HEK293T (cell line): ENCODE measurements at regions not wholly inside any gene's neighbourhood (a gene's known extent, or its start where the extent isn't known, plus 50 kb on each side); places are given as distances from the start of the nearest gene placed in this dataset.

ENCODE experiments used
- CTCF ChIA-PET: fragments of 350-600 bp; formaldehyde crosslinking; extraction: SDS; loops from one replicate; lab custom pipeline; 2021; ENCODE audit warnings: antibody characterized with exemption, inconsistent platforms; lab: Yijun Ruan, JAX
- POLR2A ChIA-PET: fragments of 350-600 bp; formaldehyde crosslinking; extraction: SDS; loops from one replicate; lab custom pipeline; 2020; ENCODE audit warnings: antibody characterized with exemption, inconsistent platforms; lab: Yijun Ruan, JAX
- DNase-seq: peaks from one replicate; pipeline ENCODE4 v3.0.0; 2012; ENCODE audit warnings: mixed read lengths; ENCODE audit errors: extremely low spot score
- ARNT ChIP-seq: fragments of 450-650 bp; IDR thresholded peaks from 2 replicates; pipeline ENCODE4 v1.6.1; 2017; ENCODE audit warnings: mild to moderate bottlenecking
- BHLHE40 ChIP-seq: fragments of 450-650 bp; IDR thresholded peaks from 2 replicates; pipeline ENCODE4 v1.6.1; 2016; ENCODE audit warnings: mild to moderate bottlenecking, moderate library complexity, borderline replicate concordance
- CTBP1 ChIP-seq: fragments of 450-650 bp; IDR thresholded peaks from 2 replicates; pipeline ENCODE4 v1.6.1; 2016; ENCODE audit warnings: borderline replicate concordance
- ELF4 ChIP-seq: fragments of 450-650 bp; IDR thresholded peaks from 2 replicates; pipeline ENCODE4 v1.6.1; 2017; ENCODE audit warnings: antibody characterized with exemption
- FOXA1 ChIP-seq: fragments of 450-650 bp; IDR thresholded peaks from 2 replicates; pipeline ENCODE4 v1.6.1; 2016; ENCODE audit warnings: mild to moderate bottlenecking
- FOXK2 ChIP-seq: fragments of 450-650 bp; IDR thresholded peaks from 2 replicates; pipeline ENCODE4 v1.6.1; 2016; ENCODE audit warnings: mild to moderate bottlenecking
- FOXM1 ChIP-seq: fragments of 450-650 bp; IDR thresholded peaks from 2 replicates; pipeline ENCODE4 v1.6.1; 2017; ENCODE audit warnings: mild to moderate bottlenecking, borderline replicate concordance
- HDGF ChIP-seq: fragments of 450-650 bp; IDR thresholded peaks from 2 replicates; pipeline ENCODE4 v1.6.1; 2017; ENCODE audit warnings: antibody characterized with exemption, borderline replicate concordance
- L3MBTL2 ChIP-seq: fragments of 450-650 bp; conservative IDR thresholded peaks from 2 replicates; pipeline ENCODE4 v1.6.1; 2016; ENCODE audit warnings: mild to moderate bottlenecking
- LEF1 ChIP-seq: fragments of 450-650 bp; IDR thresholded peaks from 2 replicates; pipeline ENCODE4 v1.6.1; 2017; ENCODE audit warnings: mild to moderate bottlenecking, borderline replicate concordance
- NFRKB ChIP-seq: fragments of 450-650 bp; IDR thresholded peaks from 2 replicates; pipeline ENCODE4 v1.6.1; 2016; ENCODE audit warnings: mild to moderate bottlenecking, moderate library complexity
- SP1 ChIP-seq: fragments of 450-650 bp; IDR thresholded peaks from 2 replicates; pipeline ENCODE4 v1.6.1; 2017
- SUZ12 ChIP-seq: fragments of 450-650 bp; IDR thresholded peaks from 2 replicates; pipeline ENCODE4 v1.6.1; 2016; ENCODE audit warnings: mild to moderate bottlenecking
- TARDBP ChIP-seq: fragments of 450-650 bp; IDR thresholded peaks from 2 replicates; pipeline ENCODE4 v1.6.1; 2016
- ZNF384 ChIP-seq: fragments of 450-650 bp; IDR thresholded peaks from 2 replicates; pipeline ENCODE4 v1.6.1; 2016
- TF ChIP-seq, protein P1 (sequence below): fragments of 450-650 bp; IDR thresholded peaks from 2 replicates; pipeline ENCODE4 v1.6.1; 2016

DNA sequence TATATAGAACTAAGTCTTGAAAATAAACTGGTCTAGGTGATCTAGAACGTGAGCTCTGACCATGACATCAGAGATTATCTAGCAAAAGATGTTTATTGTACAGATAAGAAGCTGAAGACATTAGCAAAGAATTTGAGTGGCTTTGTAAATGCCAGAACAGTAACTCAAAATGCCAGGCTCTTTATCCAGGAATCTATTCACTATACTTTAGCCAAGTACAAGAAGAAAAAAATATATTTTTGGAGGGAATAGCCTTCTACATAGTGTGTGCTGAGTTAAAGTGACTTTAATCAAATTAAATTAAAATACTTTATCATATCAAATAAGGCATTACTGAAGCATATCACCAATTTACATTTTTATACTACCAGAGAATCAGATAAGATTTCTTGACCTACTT, 132.6 kb upstream of the ITGA1 start:
- TF ChIP-seq TARDBP, result no peak
- TF ChIP-seq L3MBTL2, result no peak
- TF ChIP-seq SP1, result no peak
- no peak for TF ChIP-seq FOXM1
- no peak for TF ChIP-seq ELF4
- TF ChIP-seq FOXK2, result no peak
- no peak for TF ChIP-seq ARNT
- no peak for TF ChIP-seq HDGF
- no peak for TF ChIP-seq ZNF384
- no peak for TF ChIP-seq LEF1
- no peak for TF ChIP-seq SUZ12
- no peak for TF ChIP-seq CTBP1
- no peak for TF ChIP-seq NFRKB
- DNase-seq, result no peak
- ChIA-PET CTCF (no interaction called here), POLR2A (no interaction called here)

DNA sequence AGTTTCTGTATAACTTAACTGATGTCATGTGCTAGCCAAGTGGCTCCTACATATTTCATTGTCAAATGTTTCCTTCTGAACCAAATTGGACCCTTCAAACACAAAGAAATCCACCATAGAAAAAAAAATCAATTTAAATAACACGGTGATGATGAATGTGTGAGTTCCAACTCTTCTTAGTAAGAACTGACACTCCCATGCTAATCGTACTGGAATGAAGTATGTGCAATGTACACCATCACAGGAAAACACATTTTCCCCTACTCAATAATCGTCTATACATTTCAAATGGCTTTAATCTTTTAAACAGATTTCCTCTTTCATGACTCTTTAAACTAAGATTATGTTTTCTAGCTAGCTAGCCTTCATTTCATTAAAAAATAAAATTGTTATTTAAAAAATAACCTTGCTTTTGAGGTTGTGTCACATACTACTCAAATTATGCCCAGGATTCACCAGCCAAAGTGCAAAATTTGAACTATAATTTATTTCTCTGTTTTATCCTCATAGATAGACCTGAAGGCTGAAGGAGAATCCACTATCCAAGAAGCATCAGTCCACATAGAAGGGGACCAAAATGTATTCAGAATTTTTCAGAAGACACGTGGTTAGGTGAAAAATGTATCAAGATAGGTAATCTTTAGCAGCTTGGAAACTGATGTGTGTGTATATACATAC, 131.0 kb upstream of the ITGA1 start:
- no peak for DNase-seq

DNA sequence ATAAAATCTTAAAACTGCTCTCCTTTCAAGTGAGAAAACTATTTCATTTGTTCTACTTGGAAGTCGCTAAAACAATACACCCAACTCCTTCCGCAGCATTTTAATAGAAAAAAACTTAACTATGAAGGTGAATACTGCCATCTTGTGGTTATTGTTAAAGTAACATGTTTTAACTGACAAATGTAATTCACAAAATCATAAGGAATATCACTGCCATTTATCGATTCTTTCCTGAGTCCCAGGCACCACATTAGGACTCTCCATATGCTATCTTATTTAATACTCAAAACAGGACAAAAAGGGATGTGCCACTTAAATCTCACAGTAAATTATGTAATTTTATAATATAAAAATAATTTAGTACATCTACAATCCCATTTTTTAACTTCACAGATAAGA, 130.5 kb upstream of the ITGA1 start:
- no peak for TF ChIP-seq NFRKB
- TF ChIP-seq ELF4, result no peak
- no peak for TF ChIP-seq CTBP1
- TF ChIP-seq, protein P1, sequence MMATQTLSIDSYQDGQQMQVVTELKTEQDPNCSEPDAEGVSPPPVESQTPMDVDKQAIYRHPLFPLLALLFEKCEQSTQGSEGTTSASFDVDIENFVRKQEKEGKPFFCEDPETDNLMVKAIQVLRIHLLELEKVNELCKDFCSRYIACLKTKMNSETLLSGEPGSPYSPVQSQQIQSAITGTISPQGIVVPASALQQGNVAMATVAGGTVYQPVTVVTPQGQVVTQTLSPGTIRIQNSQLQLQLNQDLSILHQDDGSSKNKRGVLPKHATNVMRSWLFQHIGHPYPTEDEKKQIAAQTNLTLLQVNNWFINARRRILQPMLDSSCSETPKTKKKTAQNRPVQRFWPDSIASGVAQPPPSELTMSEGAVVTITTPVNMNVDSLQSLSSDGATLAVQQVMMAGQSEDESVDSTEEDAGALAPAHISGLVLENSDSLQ, result no peak
- no peak for TF ChIP-seq FOXA1
- no peak for TF ChIP-seq FOXK2
- TF ChIP-seq ZNF384, result no peak
- TF ChIP-seq FOXM1, result no peak
- no peak for TF ChIP-seq L3MBTL2
- ChIA-PET CTCF (interaction anchor here (1.1 kb wide), 1 partner anchor 9 kb away, joined by 4 read pairs; no protein-coding TSS in a partner anchor), POLR2A (no interaction called here)
- DNase-seq, result peak; percentile 22

More for the DNA sequence above, 131.0 kb upstream of the ITGA1 start:
- TF ChIP-seq ELF4 (no peak), FOXM1 (no peak), SUZ12 (no peak), HDGF (no peak), NFRKB (no peak), ARNT (no peak), TARDBP (no peak), CTBP1 (no peak)
- CTCF ChIA-PET, result no interaction called here
- POLR2A ChIA-PET, result no interaction called here

DNA sequence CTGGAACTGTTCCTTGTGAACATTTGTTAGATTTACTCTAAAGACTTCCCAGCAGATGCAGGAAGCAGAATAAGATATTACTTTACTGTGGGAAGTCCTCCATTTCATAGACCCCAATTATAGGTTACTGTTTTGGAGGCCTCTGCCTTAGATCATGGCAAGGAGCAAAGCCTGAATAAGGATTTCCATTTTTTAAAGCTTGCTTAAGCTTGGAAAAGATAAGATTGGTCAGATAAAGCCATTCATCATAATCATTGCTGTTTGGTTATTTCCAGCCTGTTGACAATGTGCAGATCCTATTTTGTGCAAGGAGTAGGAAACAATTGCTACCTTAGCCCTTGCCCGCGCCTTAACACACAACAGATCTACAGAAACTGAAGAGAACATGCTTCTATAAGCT, 129.5 kb upstream of the ITGA1 start:
- TF ChIP-seq BHLHE40 (no peak), HDGF (no peak), SUZ12 (no peak), TARDBP (no peak), SP1 (no peak), LEF1 (no peak), CTBP1 (no peak), FOXM1 (no peak), NFRKB (no peak), FOXA1 (no peak)
- TF ChIP-seq, protein P1, result no peak
- ChIA-PET CTCF (interaction anchor here (0.7 to 1.1 kb wide), 4 partner anchors 8 to 305 kb away, joined by 3 to 4 read pairs (median 4); no protein-coding TSS in a partner anchor), POLR2A (no interaction called here)
- DNase-seq, result no peak

DNA sequence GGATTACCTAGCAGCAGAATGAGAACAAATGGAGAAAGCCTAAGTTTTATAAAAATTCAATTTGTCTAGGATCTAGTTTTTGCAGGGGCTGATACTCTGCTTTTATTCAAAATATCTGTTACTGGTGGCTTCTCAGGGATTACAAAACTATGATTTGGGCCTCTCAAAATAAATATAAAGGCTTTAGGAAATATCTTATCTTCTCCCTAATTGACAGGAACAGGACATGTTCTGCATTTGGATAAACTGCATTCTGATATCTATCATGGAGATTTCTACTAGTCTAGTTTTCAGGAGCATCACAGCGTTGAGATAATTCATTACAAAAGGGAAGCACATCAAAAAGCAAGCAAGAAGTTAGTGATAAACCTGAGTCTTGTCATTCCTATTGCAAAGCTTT, 127.1 kb upstream of the ITGA1 start:
- CTCF ChIA-PET, result no interaction called here
- TF ChIP-seq CTBP1 (no peak), FOXK2 (no peak), SUZ12 (no peak), ARNT (no peak)

DNA sequence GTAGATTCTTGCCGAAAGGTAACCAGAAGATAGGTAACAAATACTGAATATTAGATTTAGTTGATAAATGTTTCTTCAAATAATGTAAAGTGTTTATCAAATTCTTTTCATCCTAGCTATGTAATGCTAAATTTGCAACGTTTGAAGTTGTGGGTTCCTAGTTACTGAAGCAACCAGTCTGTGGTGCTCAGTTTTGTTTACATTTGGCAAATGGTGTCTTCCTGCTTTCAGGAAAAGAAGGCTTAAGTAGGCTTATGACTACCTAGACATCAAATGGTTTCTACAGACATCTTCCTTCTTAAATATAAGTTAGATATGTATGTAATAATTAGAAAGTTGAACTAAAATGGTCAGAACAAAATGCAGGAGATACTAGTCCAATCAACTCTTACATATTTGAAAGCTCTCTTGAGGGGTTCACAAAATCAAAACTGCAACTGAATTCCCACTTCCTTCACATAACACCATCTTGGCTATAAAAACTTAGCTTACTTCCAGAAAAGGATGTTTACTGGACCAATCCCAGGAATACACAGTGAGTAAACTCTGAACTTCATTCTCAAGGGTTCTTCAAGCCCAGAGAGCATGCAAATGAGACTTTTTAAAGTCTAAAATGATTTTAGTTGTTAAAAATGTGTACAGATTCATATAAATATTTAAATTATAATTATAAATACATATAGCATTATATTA, 125.7 kb upstream of the ITGA1 start:
- TF ChIP-seq FOXM1, result no peak
- no peak for TF ChIP-seq NFRKB
- TF ChIP-seq ZNF384, result no peak
- TF ChIP-seq ARNT, result no peak
- TF ChIP-seq CTBP1, result no peak
- TF ChIP-seq FOXK2, result no peak
- TF ChIP-seq, protein P1, result no peak
- no peak for TF ChIP-seq SP1
- TF ChIP-seq FOXA1, result no peak
- no peak for TF ChIP-seq BHLHE40
- TF ChIP-seq L3MBTL2, result no peak
- TF ChIP-seq HDGF, result no peak
- TF ChIP-seq SUZ12, result no peak
- no peak for TF ChIP-seq LEF1
- TF ChIP-seq TARDBP, result no peak
- TF ChIP-seq ELF4, result no peak
- DNase-seq, result no peak
- ChIA-PET CTCF (no interaction called here), POLR2A (no interaction called here)

More for the DNA sequence above, 127.1 kb upstream of the ITGA1 start:
- DNase-seq, result no peak
- POLR2A ChIA-PET, result no interaction called here
